ENCODE measurements at regions not wholly inside any gene's neighbourhood (a gene's known extent, or its start where the extent isn't known, plus 50 kb on each side); places are given as distances from the start of the nearest gene placed in this dataset.
"Not testable (repeated sequence)": the region's sequence is repeated elsewhere in the genome, so short reads cannot be mapped to it uniquely, and the experiment has no call there.

GRCh38 chr1:172799804-172800203 lies 140.9 kb downstream of the FASLG start:
- DNase-seq (ENCODE audit: low read depth in 4 of 4, low spot score in 1 of 4), result not testable (repeated sequence)

- DNase-seq (ENCODE audit: low read depth in 4 of 4, low spot score in 1 of 4), result no peak
Measured at GRCh38 chr1:172801771-172802322, 142.9 kb downstream of the FASLG start.

GRCh38 chr1:172809750-172810149 lies 150.8 kb downstream of the FASLG start:
- DNase-seq (ENCODE audit: low read depth in 4 of 4, low spot score in 1 of 4), result no peak

- no peak for DNase-seq (ENCODE audit: low read depth in 4 of 4, low spot score in 1 of 4)
Measured at GRCh38 chr1:172810480-172811175, 151.7 kb downstream of the FASLG start.

- no peak for DNase-seq (ENCODE audit: low read depth in 4 of 4, low spot score in 1 of 4)
Measured at GRCh38 chr1:172811694-172812093, 152.8 kb downstream of the FASLG start.

GRCh38 chr1:172812118-172812517 lies 153.2 kb downstream of the FASLG start:
- DNase-seq (ENCODE audit: low read depth in 4 of 4, low spot score in 1 of 4), result no peak

GRCh38 chr1:172813330-172813729 lies 154.4 kb downstream of the FASLG start:
- no peak for DNase-seq (ENCODE audit: low read depth in 4 of 4, low spot score in 1 of 4)

- DNase-seq (ENCODE audit: low read depth in 4 of 4, low spot score in 1 of 4), result no peak
Measured at GRCh38 chr1:172814428-172814827, 155.5 kb downstream of the FASLG start.

GRCh38 chr1:172815740-172816139 lies 156.8 kb downstream of the FASLG start:
- no peak for DNase-seq (ENCODE audit: low read depth in 4 of 4, low spot score in 1 of 4)

GRCh38 chr1:172818841-172819527 lies 160.1 kb downstream of the FASLG start:
- DNase-seq (ENCODE audit: low read depth in 4 of 4, low spot score in 1 of 4), result peak in 2 of 4 experiments; percentile 25 to 28

GRCh38 chr1:172820475-172821158 lies 161.7 kb downstream of the FASLG start:
- DNase-seq (ENCODE audit: low read depth in 4 of 4, low spot score in 1 of 4), result no peak

- DNase-seq (ENCODE audit: low read depth in 4 of 4, low spot score in 1 of 4), result no peak
Measured at GRCh38 chr1:172821609-172822274, 162.8 kb downstream of the FASLG start.

GRCh38 chr1:172822886-172823285 lies 164.0 kb downstream of the FASLG start:
- no peak for DNase-seq (ENCODE audit: low read depth in 4 of 4, low spot score in 1 of 4)

- no peak for DNase-seq (ENCODE audit: low read depth in 4 of 4, low spot score in 1 of 4)
Measured at GRCh38 chr1:172823534-172823933, 164.6 kb downstream of the FASLG start.

- no peak for DNase-seq (ENCODE audit: low read depth in 4 of 4, low spot score in 1 of 4)
Measured at GRCh38 chr1:172824209-172824608, 165.3 kb downstream of the FASLG start.

- no peak for DNase-seq (ENCODE audit: low read depth in 4 of 4, low spot score in 1 of 4)
Measured at GRCh38 chr1:172826096-172826741, 167.3 kb downstream of the FASLG start.

GRCh38 chr1:172827301-172827700 lies 168.4 kb downstream of the FASLG start:
- DNase-seq (ENCODE audit: low read depth in 4 of 4, low spot score in 1 of 4), result no peak

GRCh38 chr1:172827841-172828240 lies 168.9 kb downstream of the FASLG start:
- no peak for DNase-seq (ENCODE audit: low read depth in 4 of 4, low spot score in 1 of 4)

GRCh38 chr1:172832006-172832725 lies 173.3 kb downstream of the FASLG start:
- no peak for DNase-seq (ENCODE audit: low read depth in 4 of 4, low spot score in 1 of 4)

- no peak for DNase-seq (ENCODE audit: low read depth in 4 of 4, low spot score in 1 of 4)
Measured at GRCh38 chr1:172833954-172834353, 175.1 kb downstream of the FASLG start.

Measured in stimulated activated CD4-positive, alpha-beta T cell treated with anti-CD3 and anti-CD28 coated beads, Interleukin-1b, Interleukin-23, amount 100 ng/mL, for 24 hours (primary cell).